ENCODE measurements at regions not wholly inside any gene's neighbourhood (a gene's known extent, or its start where the extent isn't known, plus 50 kb on each side); places are given as distances from the start of the nearest gene placed in this dataset.

GRCh38 chrX:13110433-13111324, 66.3 kb upstream of the FAM9C start:
- no peak for TF ChIP-seq CTCF (conservative IDR thresholded peaks at IDR 0.05; ENCODE audit: low read length)
- no peak for TF ChIP-seq EZH2phosphoT487 (IDR thresholded peaks at IDR 0.05; ENCODE audit: borderline replicate concordance)

Data from Loucy (cell line).